CD4-positive, alpha-beta T cell (primary cell): ENCODE measurements at regions not wholly inside any gene's neighbourhood (a gene's known extent, or its start where the extent isn't known, plus 50 kb on each side); places are given as distances from the start of the nearest gene placed in this dataset.

Source experiments
- ATAC-seq: fragments of 200-7000 bp; cut with Tn5 transposase; one replicate; pipeline ENCODE4 v1.10.0; 2022; ENCODE audit warnings: mild to moderate bottlenecking; ENCODE audit not compliant: poor library complexity
- CTCF ChIA-PET: fragments of 350-600 bp; sonication (Branson Sonifier 250); formaldehyde crosslinking; loops from one replicate; lab custom pipeline; 2021; ENCODE audit warnings: antibody characterized with exemption, inconsistent platforms; lab: Charles Lee
- POLR2A ChIA-PET: fragments of 350-600 bp; sonication (Branson Sonifier 250); formaldehyde crosslinking; loops from one replicate; lab custom pipeline; 2021; ENCODE audit warnings: antibody characterized with exemption, inconsistent platforms; lab: Charles Lee
- DNase-seq, 14 experiments: peaks; one replicate each; pipeline ENCODE4 v3.0.0-alpha.2; 2013 to 2020; ENCODE audit warnings: mixed read lengths in 2 of 14
- H3K27ac ChIP-seq, 2 donors: one replicate each; pipeline versions ENCODE4 v1.5.1 to v1.7.0; 2013; ENCODE audit warnings: low read length in 2 of 2, low read depth in 1 of 2, mild to moderate bottlenecking in 1 of 2
- H3K27me3 ChIP-seq, 2 experiments: 1 replicate in 1 of 2; 2 replicates in 1 of 2; pipeline versions ENCODE4 v1.6.1 to v1.7.0; 2013; ENCODE audit warnings: low read length in 2 of 2, control low read depth in 1 of 2, mild to moderate bottlenecking in 1 of 2, moderate library complexity in 1 of 2; ENCODE audit not compliant: insufficient read depth in 2 of 2, control insufficient read depth in 1 of 2
- H3K36me3 ChIP-seq: one replicate; pipeline ENCODE4 v1.6.1; 2013; ENCODE audit warnings: low read length, control low read depth; ENCODE audit not compliant: insufficient read depth
- H3K4me1 ChIP-seq: one replicate; pipeline ENCODE4 v1.6.1; 2013; ENCODE audit warnings: low read length, control low read depth; ENCODE audit not compliant: insufficient read depth
- H3K4me3 ChIP-seq: one replicate; pipeline ENCODE4 v1.5.1; 2013; ENCODE audit warnings: mild to moderate bottlenecking, low read length, moderate library complexity
- H3K9me3 ChIP-seq, 2 experiments: 1 replicate in 1 of 2; 2 replicates in 1 of 2; pipeline versions ENCODE4 v1.6.1 to v1.7.0; 2013; ENCODE audit warnings: low read length in 2 of 2, mild to moderate bottlenecking in 2 of 2, control low read depth in 1 of 2, moderate library complexity in 1 of 2; ENCODE audit not compliant: control insufficient read depth in 1 of 2, insufficient read depth in 1 of 2
- H3K27ac Mint-ChIP-seq: one replicate; pipeline ENCODE4 v1.8.0; 2020; ENCODE audit warnings: mixed read lengths
- H3K27me3 Mint-ChIP-seq: one replicate; pipeline ENCODE4 v1.8.0; 2021; ENCODE audit warnings: mixed read lengths
- H3K36me3 Mint-ChIP-seq: one replicate; pipeline ENCODE4 v1.8.0; 2021; ENCODE audit warnings: low read depth, mixed read lengths
- H3K4me1 Mint-ChIP-seq: one replicate; pipeline ENCODE4 v1.8.0; 2021; ENCODE audit warnings: low read depth, mixed read lengths
- H3K4me3 Mint-ChIP-seq: one replicate; pipeline ENCODE4 v1.8.0; 2020; ENCODE audit warnings: mild to moderate bottlenecking, mixed read lengths
- H3K9me3 Mint-ChIP-seq: one replicate; pipeline ENCODE4 v1.8.0; 2020; ENCODE audit warnings: mixed read lengths
- intact Hi-C, 2 experiments: fragments of 100-400 bp; cut with DNase I in 1 of 2; cut with micrococcal nuclease in 1 of 2; formaldehyde crosslinking; loops; one replicate each; pipeline versions ENCODE4 v1.15.1 to v1.9.0; 2023 to 2025; cut with DNase I, micrococcal nuclease
- TF ChIP-seq, protein P1 (sequence below): fragments of 200-600 bp; IDR thresholded peaks from one replicate; pipeline ENCODE4 v1.8.0; 2022; ENCODE audit warnings: antibody characterized with exemption, mild to moderate bottlenecking

DNA sequence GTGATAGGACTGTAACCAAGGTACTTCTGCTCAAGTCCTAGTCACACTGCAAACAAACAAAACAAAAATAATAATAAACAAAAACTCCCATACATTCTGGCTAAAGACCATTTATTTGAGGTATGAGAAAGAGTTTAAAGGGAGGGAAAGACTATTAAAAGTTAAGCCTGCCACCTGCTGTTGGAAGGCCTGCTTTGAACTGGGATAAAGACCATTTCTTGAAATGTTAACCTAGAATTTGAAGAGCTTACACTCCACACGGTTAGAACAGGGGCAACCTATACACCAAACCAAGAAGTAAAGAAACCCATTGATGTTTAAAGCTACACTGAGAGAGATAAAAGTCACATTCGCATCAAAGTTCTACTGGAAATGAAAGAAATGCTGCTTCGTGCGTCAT is 548.7 kb upstream of the DIPK2B start:
- CTCF ChIA-PET, result no interaction called here
- H3K36me3 Mint-ChIP-seq, result peaks cover 11% of the 10 kb centered on the region

DNA sequence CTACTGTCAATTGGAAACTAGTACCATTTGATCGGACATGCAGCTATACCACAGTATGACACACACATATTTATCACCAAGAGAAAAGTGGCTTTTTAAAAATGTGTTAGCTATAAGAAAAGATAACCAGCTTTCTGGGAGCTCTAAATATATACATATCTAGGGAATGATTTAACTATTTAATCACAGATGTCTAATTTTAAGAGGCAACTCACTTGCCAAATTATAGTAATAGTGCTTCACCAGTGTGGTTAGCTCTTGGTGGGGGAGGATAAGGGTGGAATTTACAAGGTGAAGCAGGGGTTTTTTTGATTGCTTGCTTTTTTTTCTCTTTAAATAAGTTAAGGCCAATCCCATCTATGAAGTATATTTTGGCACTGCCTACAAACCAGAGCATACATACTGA is 547.7 kb upstream of the DIPK2B start:
- no peak overlapping the region for H3K27ac ChIP-seq
- DNase-seq, result no peak
- no peak for ATAC-seq
- intact Hi-C loops, result loop anchor here (5.0 to 10.0 kb wide), 2 partner anchors 231 to 1914 kb away; no protein-coding TSS in a partner anchor
- Mint-ChIP-seq H3K9me3 (no peaks in the 10 kb centered on the region), H3K27ac (no peak overlapping the region), H3K4me1 (peaks cover 23% of the 10 kb centered on the region), H3K27me3 (no peaks in the 10 kb centered on the region), H3K4me3 (no peak overlapping the region), H3K36me3 (peaks cover 11% of the 10 kb centered on the region)
- H3K36me3 ChIP-seq, result peaks cover 9% of the 10 kb centered on the region
- peaks cover 9% of the 10 kb centered on the region for H3K4me1 ChIP-seq
- TF ChIP-seq, protein P1, sequence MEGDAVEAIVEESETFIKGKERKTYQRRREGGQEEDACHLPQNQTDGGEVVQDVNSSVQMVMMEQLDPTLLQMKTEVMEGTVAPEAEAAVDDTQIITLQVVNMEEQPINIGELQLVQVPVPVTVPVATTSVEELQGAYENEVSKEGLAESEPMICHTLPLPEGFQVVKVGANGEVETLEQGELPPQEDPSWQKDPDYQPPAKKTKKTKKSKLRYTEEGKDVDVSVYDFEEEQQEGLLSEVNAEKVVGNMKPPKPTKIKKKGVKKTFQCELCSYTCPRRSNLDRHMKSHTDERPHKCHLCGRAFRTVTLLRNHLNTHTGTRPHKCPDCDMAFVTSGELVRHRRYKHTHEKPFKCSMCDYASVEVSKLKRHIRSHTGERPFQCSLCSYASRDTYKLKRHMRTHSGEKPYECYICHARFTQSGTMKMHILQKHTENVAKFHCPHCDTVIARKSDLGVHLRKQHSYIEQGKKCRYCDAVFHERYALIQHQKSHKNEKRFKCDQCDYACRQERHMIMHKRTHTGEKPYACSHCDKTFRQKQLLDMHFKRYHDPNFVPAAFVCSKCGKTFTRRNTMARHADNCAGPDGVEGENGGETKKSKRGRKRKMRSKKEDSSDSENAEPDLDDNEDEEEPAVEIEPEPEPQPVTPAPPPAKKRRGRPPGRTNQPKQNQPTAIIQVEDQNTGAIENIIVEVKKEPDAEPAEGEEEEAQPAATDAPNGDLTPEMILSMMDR, result no peak
- H3K9me3 ChIP-seq, result no peaks in the 10 kb centered on the region
- ChIA-PET CTCF (no interaction called here), POLR2A (no interaction called here)
- H3K27me3 ChIP-seq, result no peaks in the 10 kb centered on the region
- H3K4me3 ChIP-seq, result no peak overlapping the region

More for the DNA sequence above, 548.7 kb upstream of the DIPK2B start:
- DNase-seq (peak in 2 of 14 experiments; percentile 41 to 45), ATAC-seq (peak; percentile 67)
- intact Hi-C loops, result loop anchor here (5.0 to 10.0 kb wide), 2 partner anchors 232 to 1915 kb away; no protein-coding TSS in a partner anchor
- H3K4me3 ChIP-seq, result no peak overlapping the region
- Mint-ChIP-seq H3K9me3 (no peaks in the 10 kb centered on the region), H3K27me3 (no peaks in the 10 kb centered on the region), H3K4me3 (no peak overlapping the region), H3K4me1 (peaks cover 23% of the 10 kb centered on the region), H3K27ac (peak overlapping the region; percentile 80)
- H3K27me3 ChIP-seq, result no peaks in the 10 kb centered on the region
- H3K27ac ChIP-seq, result no peak overlapping the region
- POLR2A ChIA-PET, result interaction anchor here (0.7 to 1.0 kb wide), 3 partner anchors 14 to 102 kb away, joined by 3 to 4 read pairs (median 3); no protein-coding TSS in a partner anchor
- peaks cover 9% of the 10 kb centered on the region for H3K36me3 ChIP-seq
- peaks cover 17% of the 10 kb centered on the region for H3K4me1 ChIP-seq
- no peaks in the 10 kb centered on the region for H3K9me3 ChIP-seq
- TF ChIP-seq, protein P1, result no peak

DNA sequence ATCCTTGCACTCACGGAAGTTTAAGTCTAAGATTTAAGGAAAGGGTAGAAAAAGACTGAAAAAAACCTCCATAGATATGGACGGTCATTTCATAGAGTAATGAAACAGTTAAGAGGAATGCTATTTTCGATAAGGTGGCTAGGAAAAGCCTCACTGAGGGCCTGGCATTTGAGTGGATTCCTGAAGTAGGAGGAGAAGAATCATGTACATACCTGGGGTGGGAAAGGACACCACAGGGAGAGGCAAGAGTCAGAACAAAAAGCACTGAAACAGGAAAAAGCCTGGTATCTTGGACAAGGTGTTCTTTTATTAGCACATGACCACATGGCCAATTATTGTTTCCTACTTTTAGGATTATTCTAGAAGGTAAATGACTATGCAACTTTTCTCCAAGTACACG is 547.2 kb upstream of the DIPK2B start:
- TF ChIP-seq, protein P1, result no peak
- Histone ChIP-seq H3K4me3 (no peak overlapping the region), H3K4me1 (peaks cover 6% of the 10 kb centered on the region), H3K9me3 (no peaks in the 10 kb centered on the region), H3K27ac (no peak overlapping the region), H3K36me3 (peaks cover 9% of the 10 kb centered on the region), H3K27me3 (no peaks in the 10 kb centered on the region)
- peaks cover 23% of the 10 kb centered on the region for H3K4me1 Mint-ChIP-seq
- peaks cover 11% of the 10 kb centered on the region for H3K36me3 Mint-ChIP-seq
- H3K27me3 Mint-ChIP-seq, result no peaks in the 10 kb centered on the region
- DNase-seq (no peak), ATAC-seq (no peak)
- CTCF ChIA-PET, result no interaction called here
- POLR2A ChIA-PET, result no interaction called here
- intact Hi-C loops, result loop anchor here (5.0 to 10.0 kb wide), 2 partner anchors 231 to 1913 kb away; no protein-coding TSS in a partner anchor
- no peak overlapping the region for H3K4me3 Mint-ChIP-seq
- H3K27ac Mint-ChIP-seq, result no peak overlapping the region
- no peaks in the 10 kb centered on the region for H3K9me3 Mint-ChIP-seq
